AG04449 (cell line): ENCODE measurements at regions not wholly inside any gene's neighbourhood (a gene's known extent, or its start where the extent isn't known, plus 50 kb on each side); places are given as distances from the start of the nearest gene placed in this dataset.

ENCODE experiments used
- CTCF ChIA-PET: fragments of 350-600 bp; formaldehyde crosslinking; extraction: SDS; loops from one replicate; lab custom pipeline; 2021; ENCODE audit warnings: antibody characterized with exemption; lab: Yijun Ruan, JAX
- POLR2A ChIA-PET: fragments of 400-600, 350-600 bp; formaldehyde crosslinking; extraction: SDS; loops from one replicate; lab custom pipeline; 2020; ENCODE audit warnings: antibody characterized with exemption, inconsistent platforms; lab: Yijun Ruan, JAX
- DNase-seq: peaks from one replicate; pipeline ENCODE4 v3.0.0-alpha.2; 2010; ENCODE audit warnings: low read depth, low spot score
- H3K4me3 ChIP-seq: 2 replicates; pipeline ENCODE4 v1.5.1; 2011; ENCODE audit warnings: low read depth, mild to moderate bottlenecking, control low read depth, low read length
- CTCF ChIP-seq: IDR thresholded peaks from one replicate; pipeline ENCODE4 v1.5.1; 2011; ENCODE audit warnings: mild to moderate bottlenecking, moderate library complexity, low read length, control low read depth, inconsistent platforms; ENCODE audit not compliant: insufficient read depth; ENCODE audit errors: missing control alignments

- DNase-seq, result no peak
- CTCF ChIA-PET, result no interaction called here
- TF ChIP-seq CTCF, result no peak
- POLR2A ChIA-PET, result no interaction called here
- no peak overlapping the region for H3K4me3 ChIP-seq
These were observed 243.4 kb upstream of the TBC1D5 start for GRCh38 chr3:17985658-17986347.

- CTCF ChIA-PET, result interaction anchor here (0.5 kb wide), 1 partner anchor 51 kb away, joined by 4 read pairs; no protein-coding TSS in a partner anchor
- TF ChIP-seq CTCF, result no peak
- POLR2A ChIA-PET, result no interaction called here
- no peak for DNase-seq
- no peak overlapping the region for H3K4me3 ChIP-seq
These were observed 240.7 kb upstream of the TBC1D5 start for GRCh38 chr3:17983106-17983505.

GRCh38 chr3:17982211-17982880 lies 239.9 kb upstream of the TBC1D5 start:
- ChIA-PET CTCF (no interaction called here), POLR2A (no interaction called here)
- H3K4me3 ChIP-seq, result no peak overlapping the region
- TF ChIP-seq CTCF, result no peak
- no peak for DNase-seq

GRCh38 chr3:17980863-17981262 lies 238.4 kb upstream of the TBC1D5 start:
- CTCF ChIA-PET, result no interaction called here
- DNase-seq, result no peak
- POLR2A ChIA-PET, result no interaction called here
- no peak overlapping the region for H3K4me3 ChIP-seq
- TF ChIP-seq CTCF, result no peak

- ChIA-PET CTCF (interaction anchor here (0.9 to 1.4 kb wide), 3 partner anchors 85 to 566 kb away, joined by 3 to 5 read pairs (median 4); no protein-coding TSS in a partner anchor), POLR2A (no interaction called here)
- no peak for TF ChIP-seq CTCF
- DNase-seq, result no peak
- H3K4me3 ChIP-seq, result no peak overlapping the region
These were observed 237.5 kb upstream of the TBC1D5 start for GRCh38 chr3:17979911-17980310.

GRCh38 chr3:17979252-17979651 lies 236.8 kb upstream of the TBC1D5 start:
- ChIA-PET POLR2A (no interaction called here), CTCF (interaction anchor here (0.9 to 1.4 kb wide), 3 partner anchors 84 to 566 kb away, joined by 3 to 5 read pairs (median 4); no protein-coding TSS in a partner anchor)
- DNase-seq, result no peak
- TF ChIP-seq CTCF, result no peak
- H3K4me3 ChIP-seq, result no peak overlapping the region
